Body of pancreas (tissue), 4 donors: ENCODE measurements at regions not wholly inside any gene's neighbourhood (a gene's known extent, or its start where the extent isn't known, plus 50 kb on each side); places are given as distances from the start of the nearest gene placed in this dataset.

Experiments used
- ATAC-seq: fragments of 150-250 bp; one replicate; pipeline ENCODE4 v1.9.1; 2016
- DNase-seq, 4 donors: peaks; one replicate each; pipeline ENCODE4 v3.0.0-alpha.2; 2019
- H3K27ac ChIP-seq, 4 donors: fragments of 200-600 bp; sonication (generic); 1 replicate in 3 of 4; 2 replicates in 1 of 4; pipeline versions ENCODE4 v1.5.1 to v1.6.1; 2016 to 2019; ENCODE audit warnings: mild to moderate bottlenecking in 1 of 4, mixed read lengths in 1 of 4, moderate library complexity in 1 of 4
- H3K27me3 ChIP-seq, 2 donors: fragments of 200-600 bp; sonication (generic); one replicate each; pipeline ENCODE4 v1.6.0; 2016; ENCODE audit warnings: mild to moderate bottlenecking in 1 of 2
- H3K36me3 ChIP-seq, 2 donors: fragments of 200-600 bp; sonication (generic); replicated peaks in 1 of 2; 2 replicates each; pipeline ENCODE4 v1.5.1; 2016; ENCODE audit warnings: low read depth in 2 of 2; ENCODE audit not compliant: insufficient read depth in 1 of 2
- H3K4me1 ChIP-seq: fragments of 200-600 bp; sonication (generic); one replicate; pipeline ENCODE4 v1.6.0; 2016
- H3K4me3 ChIP-seq, 2 donors: fragments of 200-600 bp; sonication (generic); 1 replicate in 1 of 2; 2 replicates in 1 of 2; pipeline ENCODE4 v1.5.1; 2016 to 2019
- H3K9me3 ChIP-seq, 3 donors: fragments of 200-600 bp; sonication (generic); 1 replicate in 2 of 3; 2 replicates in 1 of 3; pipeline ENCODE4 v1.5.1; 2016
- CTCF ChIP-seq, 7 experiments: fragments of 450-650 bp in 4 of 7; fragments of 200-600 bp in 3 of 7; sonication (generic) in 3 of 7; IDR thresholded peaks; one replicate each; pipeline ENCODE4 v1.5.1; 2016 to 2019; ENCODE audit warnings: antibody characterized with exemption in 7 of 7
- POLR2A ChIP-seq, 3 donors: fragments of 450-650 bp; IDR thresholded peaks; one replicate each; pipeline ENCODE4 v1.6.1; 2016; ENCODE audit warnings: antibody characterized with exemption in 3 of 3, mild to moderate bottlenecking in 2 of 3
- WGBS, 2 donors: methylation state at CpG; one replicate each; pipeline ENCODE4 v1.1.5; 2017; 5-methylcytosine and 5-hydroxymethylcytosine counted together
- intact Hi-C: fragments of 100-400 bp; cut with DNase I; formaldehyde crosslinking; loops from one replicate; pipeline ENCODE4 v1.15.1; 2023

GRCh38 chr20:19880256-19881079 lies 122.4 kb downstream of the RIN2 start:
- DNase-seq (no peak), ATAC-seq (no peak)
- Histone ChIP-seq H3K27me3 (no peaks in the 10 kb centered on the region), H3K4me3 (no peak overlapping the region), H3K4me1 (no peaks in the 10 kb centered on the region), H3K9me3 (no peaks in the 10 kb centered on the region), H3K27ac (no peak overlapping the region), H3K36me3 (no peaks in the 10 kb centered on the region)
- intact Hi-C loops = no loop called here
- no peak for TF ChIP-seq CTCF (IDR thresholded peaks at IDR 0.05)
- no peak for TF ChIP-seq POLR2A (IDR thresholded peaks at IDR 0.05)
- 89 to 92% methylated on average over 10 of the region's 10 CpGs for WGBS, 2 donors

GRCh38 chr20:19881080-19881840 lies 123.2 kb downstream of the RIN2 start:
- DNase-seq (no peak), ATAC-seq (no peak)
- H3K27ac ChIP-seq = no peak overlapping the region
- no peak for TF ChIP-seq CTCF (IDR thresholded peaks at IDR 0.05)
- no peaks in the 10 kb centered on the region for H3K36me3 ChIP-seq
- H3K4me3 ChIP-seq = no peak overlapping the region
- H3K4me1 ChIP-seq = peaks cover 8% of the 10 kb centered on the region
- no peaks in the 10 kb centered on the region for H3K27me3 ChIP-seq
- WGBS, 2 donors = 86 to 87% methylated on average over 3 of the region's 3 CpGs
- H3K9me3 ChIP-seq = no peaks in the 10 kb centered on the region
- intact Hi-C loops = no loop called here

GRCh38 chr20:19881990-19882389 lies 123.9 kb downstream of the RIN2 start:
- no peak overlapping the region for H3K4me3 ChIP-seq
- no peak for ATAC-seq
- no peaks in the 10 kb centered on the region for H3K27me3 ChIP-seq
- WGBS, 2 donors = 90 to 92% methylated on average over 3 of the region's 3 CpGs
- DNase-seq = no peak
- peaks cover 13% of the 10 kb centered on the region for H3K4me1 ChIP-seq
- H3K9me3 ChIP-seq = no peaks in the 10 kb centered on the region
- H3K36me3 ChIP-seq = no peaks in the 10 kb centered on the region
- H3K27ac ChIP-seq = no peak overlapping the region
- TF ChIP-seq CTCF (IDR thresholded peaks at IDR 0.05) (no peak), POLR2A (IDR thresholded peaks at IDR 0.05) (no peak)
- intact Hi-C loops = no loop called here

- intact Hi-C loops = no loop called here
- Histone ChIP-seq H3K27ac (no peak overlapping the region), H3K36me3 (no peaks in the 10 kb centered on the region)
Observed at GRCh38 chr20:19882446-19882845, 124.4 kb downstream of the RIN2 start.

More at GRCh38 chr20:19882446-19882845, 124.4 kb downstream of the RIN2 start:
- Histone ChIP-seq H3K4me3 (no peak overlapping the region), H3K27me3 (no peaks in the 10 kb centered on the region), H3K9me3 (no peaks in the 10 kb centered on the region), H3K4me1 (peaks cover 15% of the 10 kb centered on the region)
- no peak for DNase-seq
- TF ChIP-seq CTCF (IDR thresholded peaks at IDR 0.05) = no peak
- TF ChIP-seq POLR2A (IDR thresholded peaks at IDR 0.05) = no peak
- 76 to 88% methylated on average over 3 of the region's 3 CpGs for WGBS, 2 donors
- ATAC-seq = no peak
